ENCODE measurements at regions not wholly inside any gene's neighbourhood (a gene's known extent, or its start where the extent isn't known, plus 50 kb on each side); places are given as distances from the start of the nearest gene placed in this dataset.

GRCh38 chr2:172307800-172308199 lies 119.6 kb upstream of the ITGA6 start:
- no peak for TF ChIP-seq ISL1 (CRISPR knock-in tag; IDR thresholded peaks at IDR 0.05)
- no peak for TF ChIP-seq TCF4 (CRISPR knock-in tag; IDR thresholded peaks at IDR 0.05; ENCODE audit: borderline replicate concordance)
- no peak for TF ChIP-seq POU6F1 (CRISPR knock-in tag; IDR thresholded peaks at IDR 0.05; ENCODE audit: borderline replicate concordance, low read depth)
- no peak for TF ChIP-seq TOX (CRISPR knock-in tag; IDR thresholded peaks at IDR 0.05; ENCODE audit: borderline replicate concordance)
- TF ChIP-seq RARB (CRISPR knock-in tag; IDR thresholded peaks at IDR 0.05), result no peak
- no peak for TF ChIP-seq ZNF70 (CRISPR knock-in tag; IDR thresholded peaks at IDR 0.05)
- no peak for TF ChIP-seq OSR1 (CRISPR knock-in tag; IDR thresholded peaks at IDR 0.05)
- no peak for TF ChIP-seq ARNTL (CRISPR knock-in tag; IDR thresholded peaks at IDR 0.05; ENCODE audit: borderline replicate concordance, low read depth)

All from SK-N-SH treated with all-trans-retinoic acid at 6 μM for 48 hours (cell line).